ENCODE measurements at regions not wholly inside any gene's neighbourhood (a gene's known extent, or its start where the extent isn't known, plus 50 kb on each side); places are given as distances from the start of the nearest gene placed in this dataset.

GRCh38 chr6:112429226-112429625 lies 82.1 kb downstream of the RFPL4B start:
- Histone ChIP-seq H3K36me3 (ENCODE audit: control insufficient read depth in 4 of 4, insufficient read depth in 3 of 4, low read depth in 1 of 4, low read length in 3 of 4) (no peaks in the 10 kb centered on the region), H3K9ac (ENCODE audit: low read depth in 1 of 2, low read length in 2 of 2) (no peak overlapping the region), H3K9me3 (ENCODE audit: control insufficient read depth in 4 of 4, low read length in 3 of 4) (no peaks in the 10 kb centered on the region), H3K27me3 (ENCODE audit: control insufficient read depth in 4 of 4, insufficient read depth in 4 of 4, low read length in 3 of 4) (no peaks in the 10 kb centered on the region), H3K4me3 (ENCODE audit: low read depth in 1 of 3, low read length in 3 of 3) (no peak overlapping the region), H3K4me1 (ENCODE audit: control insufficient read depth in 4 of 4, insufficient read depth in 4 of 4, low read length in 3 of 4) (no peaks in the 10 kb centered on the region), H3K27ac (ENCODE audit: low read depth in 1 of 2, low read length in 2 of 2) (no peak overlapping the region)
- no peak for DNase-seq (ENCODE audit: low spot score)
- WGBS: 71% methylated on average over 3 of the region's 3 CpGs
- no peak for TF ChIP-seq JUND (IDR thresholded peaks at IDR 0.05)
- TF ChIP-seq REST (IDR thresholded peaks at IDR 0.05): no peak

GRCh38 chr6:112431803-112432202 lies 84.7 kb downstream of the RFPL4B start:
- WGBS: 92% methylated on average over 2 of the region's 2 CpGs
- no peaks in the 10 kb centered on the region for H3K36me3 ChIP-seq (ENCODE audit: control insufficient read depth in 4 of 4, insufficient read depth in 3 of 4, low read depth in 1 of 4, low read length in 3 of 4)
- no peaks in the 10 kb centered on the region for H3K27me3 ChIP-seq (ENCODE audit: control insufficient read depth in 4 of 4, insufficient read depth in 4 of 4, low read length in 3 of 4)
- no peak overlapping the region for H3K9ac ChIP-seq (ENCODE audit: low read depth in 1 of 2, low read length in 2 of 2)
- no peak for TF ChIP-seq GABPA (IDR thresholded peaks at IDR 0.05 in 1 of 2, conservative IDR thresholded peaks at IDR 0.05 in 1 of 2)
- no peak for TF ChIP-seq FOXA2 (IDR thresholded peaks at IDR 0.05)
- TF ChIP-seq RAD21 (IDR thresholded peaks at IDR 0.05): no peak
- TF ChIP-seq RXRA (IDR thresholded peaks at IDR 0.05): no peak
- no peak for TF ChIP-seq FOXA1 (IDR thresholded peaks at IDR 0.05)
- TF ChIP-seq TAF1 (conservative IDR thresholded peaks at IDR 0.05): no peak
- no peak for TF ChIP-seq HNF4G (IDR thresholded peaks at IDR 0.05)
- no peak for TF ChIP-seq NR2F2 (IDR thresholded peaks at IDR 0.05)
- TF ChIP-seq CTCF (IDR thresholded peaks at IDR 0.05; ENCODE audit: low read depth, low read length, missing input control): no peak
- TF ChIP-seq YY1 (IDR thresholded peaks at IDR 0.05): no peak
- TF ChIP-seq HNF4A (conservative IDR thresholded peaks at IDR 0.05): no peak
- no peak for TF ChIP-seq REST (IDR thresholded peaks at IDR 0.05)
- TF ChIP-seq EGR1 (IDR thresholded peaks at IDR 0.05; ENCODE audit: low read depth in 2 of 2): no peak
- TF ChIP-seq SP1 (IDR thresholded peaks at IDR 0.05): no peak
- TF ChIP-seq MAX (IDR thresholded peaks at IDR 0.05): no peak
- no peak for TF ChIP-seq ATF3 (IDR thresholded peaks at IDR 0.05)
- no peak for TF ChIP-seq ZBTB33 (IDR thresholded peaks at IDR 0.05)
- no peak for TF ChIP-seq JUND (IDR thresholded peaks at IDR 0.05)
- DNase-seq (ENCODE audit: low spot score): no peak
- no peaks in the 10 kb centered on the region for H3K9me3 ChIP-seq (ENCODE audit: control insufficient read depth in 4 of 4, low read length in 3 of 4)
- H3K4me3 ChIP-seq (ENCODE audit: low read depth in 1 of 3, low read length in 3 of 3): no peak overlapping the region
- no peaks in the 10 kb centered on the region for H3K4me1 ChIP-seq (ENCODE audit: control insufficient read depth in 4 of 4, insufficient read depth in 4 of 4, low read length in 3 of 4)
- no peak overlapping the region for H3K27ac ChIP-seq (ENCODE audit: low read depth in 1 of 2, low read length in 2 of 2)
